GM18858 (cell line): ENCODE measurements at regions not wholly inside any gene's neighbourhood (a gene's known extent, or its start where the extent isn't known, plus 50 kb on each side); places are given as distances from the start of the nearest gene placed in this dataset.

Source experiments
- ATAC-seq: cut with Tn5 transposase; IDR thresholded peaks from one replicate; pipeline ENCODE4 v1.9.1; 2021; ENCODE audit not compliant: unreplicated experiment

DNA sequence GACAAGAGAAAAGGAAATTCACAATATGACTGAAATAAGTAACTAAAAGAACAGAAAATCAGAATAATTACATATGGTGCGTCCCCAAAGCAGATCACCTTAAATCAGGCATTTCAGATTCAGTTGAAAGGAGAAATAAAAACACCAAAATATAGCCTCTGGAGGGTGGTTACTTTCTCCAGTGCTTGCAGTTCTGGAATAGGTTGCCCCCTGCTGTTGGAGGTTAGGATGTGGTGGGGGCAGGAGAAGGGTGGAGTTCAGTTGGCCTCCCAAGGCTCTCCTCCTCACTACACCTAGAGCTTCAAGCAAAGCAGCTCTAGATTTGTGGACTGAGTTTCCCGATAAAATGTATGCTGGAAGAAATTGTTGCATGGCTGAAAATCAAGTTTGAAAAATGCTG, 338.2 kb upstream of the TLE4 start:
- ATAC-seq = peak; percentile 66

DNA sequence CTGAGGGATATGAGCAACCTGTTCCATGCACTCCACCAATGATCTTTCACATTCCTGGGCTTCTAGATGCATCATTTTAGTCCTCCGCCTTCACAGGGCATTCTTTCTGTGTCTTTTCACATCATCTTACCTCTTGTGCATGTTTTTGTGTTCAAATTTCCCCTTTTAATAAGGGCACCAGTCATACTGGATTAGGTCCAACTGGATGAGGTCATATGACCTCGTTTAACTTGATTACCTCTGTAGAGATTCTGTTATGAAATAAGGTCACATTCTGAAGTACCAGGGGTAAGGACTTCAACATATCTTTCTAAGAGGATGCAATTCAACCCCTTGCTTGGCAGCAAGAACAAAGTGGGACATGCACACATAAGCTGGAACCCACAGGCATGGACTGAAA, 335.3 kb upstream of the TLE4 start:
- ATAC-seq = no peak

DNA sequence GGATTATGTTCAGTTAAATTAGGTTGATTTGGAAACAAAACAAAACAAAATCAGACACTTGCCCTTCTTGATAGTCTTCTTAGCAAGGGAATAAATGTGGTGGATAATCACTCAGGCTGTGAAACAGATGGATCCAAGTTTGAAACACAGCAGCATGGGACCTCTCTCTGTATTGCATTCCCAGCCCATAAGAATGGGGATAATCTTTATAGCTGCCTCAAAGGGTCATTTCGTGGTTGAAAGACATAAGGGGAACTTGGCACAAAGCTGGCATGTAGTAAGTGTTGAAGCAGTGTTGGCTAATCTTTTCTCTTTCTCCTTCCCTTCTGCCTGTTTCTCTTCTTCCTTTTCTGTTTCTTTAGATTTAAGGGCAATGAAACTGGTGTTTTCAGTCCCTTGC, 333.9 kb upstream of the TLE4 start:
- no peak for ATAC-seq

DNA sequence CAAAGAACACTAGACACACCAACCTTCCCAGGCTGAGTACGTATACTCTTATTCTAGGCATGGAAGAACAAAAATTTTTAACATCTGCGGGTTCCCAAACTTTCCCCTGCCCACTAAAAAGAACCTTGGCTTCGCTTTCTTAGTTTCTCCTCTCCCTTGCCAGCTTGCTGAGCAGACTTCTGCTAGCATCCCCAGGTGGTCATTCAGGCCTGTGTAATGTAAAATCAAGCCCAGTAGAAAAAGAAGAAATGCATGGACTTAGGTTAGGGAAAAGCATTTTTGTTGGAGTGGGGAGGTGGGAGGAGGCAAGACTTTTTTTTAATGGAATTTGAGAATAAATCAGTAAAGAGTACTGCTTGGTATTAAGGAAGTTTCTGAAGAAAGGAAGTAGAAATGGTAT, 331.0 kb upstream of the TLE4 start:
- ATAC-seq = no peak

DNA sequence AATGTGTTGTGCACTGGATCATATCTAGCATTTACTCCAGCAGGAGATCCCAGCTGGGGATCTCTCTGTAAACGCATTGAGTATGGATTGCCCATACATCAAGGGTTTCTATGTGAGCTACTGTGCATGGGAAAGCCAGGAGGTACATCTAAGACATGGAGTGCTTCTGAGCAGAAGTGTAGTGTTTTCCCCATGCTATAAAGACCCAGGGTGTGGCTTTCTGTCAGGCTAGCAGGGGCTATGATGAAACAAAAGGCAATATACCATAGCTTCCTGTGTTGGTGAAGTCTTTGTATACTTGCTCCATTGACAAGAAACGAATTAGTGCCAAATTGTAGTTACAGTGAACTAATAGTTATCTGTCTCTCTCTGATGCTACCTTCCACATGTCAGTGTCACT, 329.3 kb upstream of the TLE4 start:
- no peak for ATAC-seq

DNA sequence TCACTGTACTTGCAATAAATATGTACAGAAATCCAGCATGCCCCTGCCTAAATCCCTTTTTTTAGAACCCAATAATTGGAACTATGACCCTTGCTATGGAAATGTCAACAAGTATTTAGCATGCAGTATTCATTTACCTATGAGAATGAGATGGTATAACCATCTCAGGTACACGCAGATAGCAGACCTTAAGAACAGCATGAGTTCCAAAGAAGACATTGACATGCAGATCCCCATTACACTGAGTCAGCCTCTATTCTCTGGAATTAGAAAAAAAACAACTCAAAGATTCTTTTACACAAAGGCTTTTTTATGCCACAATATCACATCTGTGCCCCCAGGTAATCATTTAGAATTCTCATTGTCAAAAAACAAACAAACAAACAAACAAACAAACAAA, 325.6 kb upstream of the TLE4 start:
- ATAC-seq = no peak

DNA sequence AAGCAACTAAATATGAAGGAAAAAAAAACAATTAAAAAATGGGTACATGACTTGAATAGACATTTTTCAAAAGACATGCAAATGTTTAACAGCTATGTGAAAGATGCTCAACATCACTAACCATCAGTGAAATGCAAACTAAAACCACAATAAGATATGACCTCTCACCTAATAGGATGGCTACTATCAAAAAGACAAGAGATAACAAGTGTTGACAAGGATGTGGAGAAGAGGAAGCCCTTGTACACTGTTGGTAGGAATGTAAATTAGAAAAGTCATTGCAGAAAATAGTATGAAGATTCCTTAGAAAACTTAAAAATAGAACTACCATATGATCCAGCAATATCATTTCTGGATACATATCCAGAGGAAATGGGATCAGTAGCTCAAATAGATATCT, 324.7 kb upstream of the TLE4 start:
- no peak for ATAC-seq

DNA sequence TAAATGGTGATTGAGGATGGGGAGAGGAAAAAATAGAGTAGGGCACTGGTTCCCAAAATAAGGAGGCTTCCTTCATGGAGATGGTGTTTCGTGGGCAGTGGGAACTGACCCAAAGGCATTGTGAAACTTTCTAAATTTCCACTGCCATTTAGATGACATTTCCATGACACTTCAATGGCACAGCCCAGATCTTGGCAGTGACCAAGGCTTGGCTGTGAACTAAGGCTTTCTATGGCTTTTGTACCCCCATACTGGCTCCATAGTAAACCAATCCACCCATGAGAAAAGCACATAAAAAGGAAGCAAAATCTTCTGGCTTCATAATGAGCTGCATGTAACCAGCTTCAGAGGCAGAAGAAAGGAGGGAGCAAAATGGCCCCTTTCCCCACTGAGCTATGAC, 321.0 kb upstream of the TLE4 start:
- ATAC-seq = no peak

DNA sequence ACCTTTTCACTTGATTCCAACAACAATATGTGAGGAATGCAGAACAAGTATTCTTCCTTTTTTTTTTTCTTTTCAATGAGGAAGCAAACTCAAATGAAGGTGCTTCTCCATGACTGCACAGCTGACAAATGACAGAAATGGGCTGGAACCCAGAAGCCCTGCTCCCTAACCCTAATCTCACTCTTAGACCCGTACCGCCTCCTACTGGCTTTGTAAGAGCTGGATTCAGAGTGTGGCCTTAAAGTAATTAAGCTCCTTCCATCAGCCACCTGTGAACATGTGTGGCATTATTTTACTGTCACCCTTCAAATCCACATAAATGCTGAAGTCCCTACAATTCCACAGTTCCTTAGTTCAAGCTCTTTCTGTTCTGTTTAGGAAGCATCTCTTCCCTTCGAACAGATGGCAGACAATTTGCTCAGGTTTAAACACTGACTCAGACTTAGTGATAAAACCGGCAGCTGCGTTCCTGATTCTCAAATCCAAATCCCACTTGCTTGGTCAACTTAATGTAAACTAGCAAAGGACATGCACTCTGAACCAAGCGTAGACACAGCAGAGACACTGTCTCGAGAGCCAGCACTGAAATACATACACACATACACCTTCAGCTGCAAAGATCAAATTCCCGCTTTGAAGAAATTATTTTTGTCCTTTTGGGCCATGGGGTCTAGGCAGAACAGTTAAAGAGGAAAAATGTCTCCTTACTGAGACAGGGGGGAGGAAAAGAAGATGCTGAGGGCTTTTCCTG, 316.7 kb upstream of the TLE4 start:
- ATAC-seq = no peak

DNA sequence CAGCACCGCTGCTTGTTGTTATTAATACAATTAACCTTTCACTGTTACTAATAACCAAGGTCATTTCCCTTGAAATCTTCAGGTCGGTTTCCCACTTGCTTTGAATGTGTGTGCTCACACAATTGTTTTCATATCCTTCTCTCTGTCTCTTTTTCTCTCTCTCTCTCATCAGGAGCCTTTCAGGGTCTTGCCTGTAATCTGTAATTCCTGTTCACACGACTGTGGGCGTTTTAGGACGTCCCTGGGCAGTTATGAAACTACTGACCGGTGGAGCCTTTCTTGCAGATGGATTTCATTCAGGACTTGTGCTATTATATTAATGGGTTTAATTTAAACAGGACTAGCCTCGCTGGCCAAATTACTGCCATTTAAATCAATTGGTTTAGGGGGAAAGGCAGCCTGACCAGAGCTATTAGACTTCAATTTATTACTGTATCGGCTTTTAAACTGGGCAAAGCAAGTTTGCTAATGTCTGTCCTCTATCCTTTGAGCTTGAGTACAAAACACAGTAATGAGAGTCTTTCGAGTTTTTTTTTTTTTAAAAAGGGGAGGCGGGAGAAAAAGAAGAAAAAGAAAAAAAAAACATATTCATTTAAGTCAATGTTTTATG, 316.0 kb upstream of the TLE4 start:
- ATAC-seq = no peak

DNA sequence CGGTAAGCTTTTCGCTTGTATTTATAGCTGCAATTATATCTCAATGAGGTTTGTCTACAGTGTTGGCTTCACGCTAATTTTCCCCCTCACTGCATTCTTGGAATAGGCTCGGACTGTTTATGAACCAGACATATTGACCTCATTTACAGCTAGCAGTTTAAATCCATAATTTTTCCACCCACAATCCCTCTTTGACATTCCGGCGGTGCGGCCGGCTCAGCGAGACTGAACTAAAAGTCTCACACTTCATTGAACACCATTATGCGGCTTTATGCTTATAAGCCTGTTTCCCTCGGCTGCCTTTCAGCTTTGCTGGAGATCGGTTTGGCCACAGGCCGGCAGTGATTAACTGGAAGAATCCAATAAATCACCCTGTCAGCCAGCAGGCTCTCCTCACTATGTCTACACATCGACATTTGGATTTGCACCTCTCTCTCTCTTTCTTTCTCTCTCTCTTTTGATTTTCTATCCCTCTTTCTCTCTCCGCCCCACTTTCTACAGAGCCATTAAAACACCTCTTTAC, 315.0 kb upstream of the TLE4 start:
- ATAC-seq = no peak

DNA sequence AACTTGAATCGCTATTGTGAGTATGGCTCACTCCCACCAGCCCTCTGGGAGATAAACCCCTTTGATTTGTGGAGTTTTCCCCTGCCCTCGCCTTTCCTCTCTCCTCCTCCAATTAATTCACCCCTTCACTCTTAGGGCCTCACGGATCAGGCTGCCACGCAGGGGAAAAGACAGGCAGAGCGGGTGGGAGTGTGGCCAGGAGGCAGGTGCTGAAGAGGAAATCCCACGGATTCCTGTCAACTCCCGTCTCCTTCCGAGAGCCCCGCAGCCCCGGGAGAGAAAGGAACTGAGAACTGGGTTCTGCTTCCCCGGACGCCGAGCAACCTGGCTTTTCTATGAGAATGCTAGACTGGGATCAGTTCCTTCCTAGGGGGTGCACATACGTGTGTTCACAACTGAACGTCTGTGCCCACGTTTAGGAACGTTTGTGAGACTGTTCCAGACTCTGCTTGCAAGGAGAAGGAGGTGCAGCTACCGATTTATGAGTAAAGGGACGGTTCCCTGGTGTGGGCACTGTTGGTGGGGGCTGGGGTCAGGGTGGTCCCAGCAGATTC, 314.5 kb upstream of the TLE4 start:
- no peak for ATAC-seq

DNA sequence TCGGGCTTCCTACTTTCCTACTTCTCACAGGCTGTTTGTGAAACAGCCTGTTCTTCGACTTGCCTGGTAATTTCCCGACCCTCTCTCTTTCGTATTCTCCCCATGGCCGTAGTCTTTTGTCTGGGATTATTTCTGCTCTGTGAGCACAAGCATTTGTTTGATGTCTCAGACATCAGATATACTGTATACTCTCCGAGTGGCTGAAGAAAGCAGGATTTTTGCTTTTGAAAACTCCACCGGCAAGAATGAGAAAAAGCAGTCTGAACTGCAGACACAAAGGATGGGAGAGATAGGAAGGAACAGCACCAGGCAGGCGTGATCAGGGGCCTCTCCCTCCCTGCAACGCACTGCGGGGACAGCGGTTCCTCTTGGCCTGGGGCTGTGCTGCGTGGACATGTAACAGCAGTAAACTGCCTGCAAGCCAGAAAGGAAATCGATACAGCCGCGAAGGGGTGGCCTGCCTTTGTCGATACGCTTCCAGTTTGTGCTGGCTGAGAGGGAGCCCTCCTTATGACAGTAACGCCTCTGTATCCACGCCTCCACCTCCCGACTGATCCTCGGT, 313.9 kb upstream of the TLE4 start:
- no peak for ATAC-seq

DNA sequence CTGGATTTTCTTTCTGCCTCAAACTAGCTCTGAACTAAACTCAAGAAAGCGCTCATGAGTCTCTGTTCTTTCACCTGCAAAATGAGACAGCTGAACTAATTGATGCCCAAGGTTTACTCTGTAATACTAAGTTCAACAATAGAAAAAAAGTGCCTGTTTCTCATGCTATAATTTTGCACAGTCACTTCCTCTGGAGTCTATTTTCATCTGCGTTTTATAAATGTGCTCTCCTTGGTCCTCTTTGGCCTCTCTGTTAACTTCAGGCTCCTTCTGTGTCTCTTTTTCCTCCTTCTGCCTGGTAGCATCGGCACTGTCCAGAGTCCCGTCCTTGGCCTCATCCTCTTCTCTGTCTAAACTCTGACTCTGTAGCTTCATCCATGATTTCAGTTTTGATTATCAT, 311.9 kb upstream of the TLE4 start:
- ATAC-seq = no peak

DNA sequence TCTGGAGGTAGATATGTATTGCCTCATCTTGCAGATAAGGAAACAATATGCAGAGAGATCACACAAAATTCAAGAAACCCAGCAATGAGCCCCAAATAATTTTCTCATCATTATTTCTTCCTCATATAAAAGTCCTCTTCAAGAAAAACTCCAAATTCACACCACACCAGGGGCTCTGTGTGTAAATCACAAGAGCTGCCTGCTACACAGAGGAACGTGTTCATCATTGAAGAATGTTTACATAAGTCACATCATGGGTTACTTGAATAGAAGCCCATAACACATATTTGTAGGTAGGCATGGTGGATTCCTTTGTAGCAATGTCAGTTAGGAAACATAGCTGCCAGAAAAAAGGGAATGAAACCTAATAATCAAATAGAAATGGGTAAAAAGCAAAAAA, 308.1 kb upstream of the TLE4 start:
- no peak for ATAC-seq

DNA sequence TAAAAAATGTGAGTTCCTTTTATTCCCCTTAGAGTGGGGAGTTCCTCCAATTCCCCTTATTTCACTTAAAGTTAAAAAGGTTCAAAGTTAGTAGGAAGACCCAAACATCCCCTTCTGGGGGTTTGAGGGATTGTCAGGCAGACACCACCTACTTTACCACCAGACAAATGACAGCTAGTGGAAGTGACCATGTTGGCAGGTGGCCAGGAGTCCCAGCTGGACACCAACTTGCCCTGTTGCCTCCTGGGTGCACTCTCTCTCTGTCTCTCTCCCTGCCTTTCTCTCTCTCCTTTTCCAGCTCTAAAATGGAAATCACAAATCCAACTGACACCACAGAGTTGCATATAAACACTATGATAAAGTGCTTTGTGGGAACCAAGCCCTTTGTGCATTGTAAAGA, 307.7 kb upstream of the TLE4 start:
- no peak for ATAC-seq

DNA sequence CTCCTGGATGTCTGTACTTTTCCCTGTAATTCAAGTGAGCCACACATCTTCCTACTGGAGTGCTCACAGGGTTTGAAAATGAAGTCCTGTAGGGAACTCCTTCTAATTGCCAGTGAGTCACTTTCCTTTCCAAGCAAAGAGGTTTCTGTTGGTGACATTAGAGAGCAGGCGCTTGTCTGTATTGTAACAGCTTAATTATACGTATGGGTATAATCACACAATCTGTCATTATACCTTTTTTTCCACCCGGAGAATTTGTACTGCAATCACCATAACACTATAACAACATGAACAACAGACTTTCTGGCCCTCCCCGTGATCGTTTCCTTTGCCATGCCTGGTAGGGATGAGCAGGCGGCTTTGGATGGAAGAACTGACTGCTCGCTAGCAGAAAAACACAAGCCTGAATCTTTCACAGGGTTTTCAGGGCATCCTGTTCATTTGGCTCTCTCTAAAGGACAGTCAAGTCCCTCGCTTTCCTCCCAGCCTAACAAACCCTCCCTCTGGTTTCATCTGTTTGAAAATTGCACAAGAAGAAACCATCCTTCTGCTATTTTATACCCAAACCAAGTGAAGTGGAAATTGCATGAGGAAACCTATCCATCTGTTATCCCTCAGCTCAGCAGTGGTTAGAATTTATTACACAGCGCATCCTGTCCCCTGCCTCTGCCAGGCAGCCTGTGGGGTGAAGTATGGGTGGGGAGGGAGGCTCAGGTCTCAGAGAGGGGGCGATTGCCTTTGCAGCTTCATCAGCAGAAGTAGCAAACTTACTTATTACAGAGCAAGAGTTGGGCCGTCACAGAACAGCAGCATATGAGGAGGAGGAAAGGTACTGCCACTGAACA, 307.0 kb upstream of the TLE4 start:
- ATAC-seq = no peak

DNA sequence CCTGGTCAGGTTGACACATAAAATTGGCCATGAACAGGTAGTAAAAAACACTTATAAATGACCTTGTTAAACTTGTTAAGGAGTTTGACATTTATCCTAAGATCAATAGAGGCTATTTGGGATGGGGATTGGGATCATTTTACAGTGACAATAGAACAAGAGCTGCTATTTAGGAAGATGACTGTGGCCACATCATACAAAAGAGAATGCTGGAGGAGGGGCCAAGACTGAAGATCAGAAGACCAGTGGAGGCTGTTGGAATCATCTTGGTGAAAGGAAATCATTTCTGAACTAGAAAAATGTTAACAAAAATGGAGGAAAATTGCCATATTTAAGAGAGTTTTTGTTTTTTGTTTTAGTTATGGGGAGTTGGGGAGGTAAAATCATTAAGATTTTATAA, 304.8 kb upstream of the TLE4 start:
- ATAC-seq = no peak

DNA sequence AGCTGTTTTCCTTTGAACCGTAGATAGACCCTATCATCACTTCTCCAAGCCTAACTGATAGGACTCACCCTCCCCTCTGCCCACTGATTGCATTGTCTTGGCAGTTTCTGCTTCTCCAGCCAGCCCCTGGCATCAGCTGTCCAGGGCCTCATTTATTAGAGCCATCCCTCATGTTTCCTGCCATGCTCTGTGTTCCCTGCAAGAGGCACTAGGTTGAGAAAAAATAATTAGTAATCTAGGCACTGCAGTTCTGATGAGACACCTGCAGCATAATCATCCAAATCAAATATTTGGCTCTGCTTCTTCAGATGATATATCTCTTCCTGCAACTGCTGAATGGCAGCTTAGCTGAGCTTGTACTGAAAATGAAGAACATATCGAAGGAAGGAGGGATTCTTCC, 303.0 kb upstream of the TLE4 start:
- no peak for ATAC-seq

DNA sequence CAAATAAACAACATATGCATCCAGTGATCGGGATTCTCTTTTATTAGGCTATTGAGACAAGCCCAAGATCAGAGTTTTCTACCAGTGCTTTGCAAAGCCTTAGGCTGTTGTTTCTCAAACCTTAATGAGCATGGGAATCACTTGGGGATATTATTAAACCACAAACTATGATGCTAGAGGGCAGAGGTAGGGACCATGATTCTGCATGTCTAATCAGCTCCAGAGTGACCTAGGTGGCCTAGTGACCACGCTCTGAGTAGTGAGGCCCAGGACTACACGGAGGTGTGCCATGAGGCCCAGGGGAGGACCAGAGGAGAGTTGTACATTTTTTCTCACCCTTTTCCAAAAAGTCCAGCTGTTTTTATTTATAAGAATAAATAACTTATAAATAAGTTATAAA, 298.5 kb upstream of the TLE4 start:
- no peak for ATAC-seq

DNA sequence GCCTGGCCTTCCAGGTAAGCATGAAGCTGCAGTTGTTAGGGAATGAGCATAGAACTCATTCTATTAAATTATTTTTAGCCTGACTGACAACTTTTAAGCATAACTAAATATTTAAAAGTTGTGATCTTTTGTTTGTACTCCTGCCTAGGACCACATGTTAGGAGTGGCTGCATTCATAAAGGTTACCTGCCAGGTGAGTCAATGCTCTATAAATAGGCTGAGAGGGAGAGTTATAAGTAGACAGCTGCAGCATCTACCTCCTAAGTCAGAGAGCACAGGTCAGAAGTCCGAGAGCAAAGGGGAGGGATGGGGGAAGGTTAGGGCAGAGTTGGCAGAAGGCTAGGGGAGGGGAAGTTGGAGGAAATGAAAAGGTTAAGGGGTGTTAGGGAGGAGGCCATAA, 292.4 kb upstream of the TLE4 start:
- no peak for ATAC-seq
